HG03103 (cell line): ENCODE measurements at regions not wholly inside any gene's neighbourhood (a gene's known extent, or its start where the extent isn't known, plus 50 kb on each side); places are given as distances from the start of the nearest gene placed in this dataset.
"Not testable (repeated sequence)": the region's sequence is repeated elsewhere in the genome, so short reads cannot be mapped to it uniquely, and the experiment has no call there.

ENCODE experiments used
- ATAC-seq: cut with Tn5 transposase; IDR thresholded peaks from one replicate; pipeline ENCODE4 v1.9.1; 2021; ENCODE audit warnings: low read depth; ENCODE audit not compliant: unreplicated experiment

- no peak for ATAC-seq
These were observed 1237.9 kb downstream of the CDH12 start for GRCh38 chr5:21615195-21615765.

- ATAC-seq = no peak
These were observed 1239.1 kb downstream of the CDH12 start for GRCh38 chr5:21613971-21614488.

- ATAC-seq = no peak
These were observed 1249.3 kb downstream of the CDH12 start for GRCh38 chr5:21603796-21604195.

- ATAC-seq = no peak
These were observed 1258.6 kb downstream of the CDH12 start for GRCh38 chr5:21594566-21594965.

GRCh38 chr5:21593261-21593660, 1259.9 kb downstream of the CDH12 start:
- no peak for ATAC-seq

GRCh38 chr5:21581508-21581907, 1271.6 kb downstream of the CDH12 start:
- ATAC-seq = no peak

- ATAC-seq = no peak
These were observed 1278.2 kb downstream of the CDH12 start for GRCh38 chr5:21574961-21575360.

- no peak for ATAC-seq
These were observed 1278.7 kb downstream of the CDH12 start for GRCh38 chr5:21574438-21574837.

GRCh38 chr5:21573416-21574314, 1279.5 kb downstream of the CDH12 start:
- no peak for ATAC-seq

GRCh38 chr5:21571196-21571595, 1281.9 kb downstream of the CDH12 start:
- ATAC-seq = not testable (repeated sequence)

GRCh38 chr5:21559109-21559508, 1294.0 kb downstream of the CDH12 start:
- ATAC-seq = not testable (repeated sequence)

GRCh38 chr5:21552263-21552662, 1300.9 kb downstream of the CDH12 start:
- ATAC-seq = not testable (repeated sequence)

GRCh38 chr5:21550916-21551315, 1302.2 kb downstream of the CDH12 start:
- not testable (repeated sequence) for ATAC-seq

GRCh38 chr5:21547656-21548055, 1305.5 kb downstream of the CDH12 start:
- not testable (repeated sequence) for ATAC-seq

- not testable (repeated sequence) for ATAC-seq
These were observed 1318.0 kb downstream of the CDH12 start for GRCh38 chr5:21535114-21535513.

- ATAC-seq = not testable (repeated sequence)
These were observed 1332.0 kb downstream of the CDH12 start for GRCh38 chr5:21521157-21521556.

GRCh38 chr5:21496926-21497325, 1356.2 kb downstream of the CDH12 start:
- ATAC-seq = not testable (repeated sequence)

GRCh38 chr5:21496056-21496455, 1357.1 kb downstream of the CDH12 start:
- ATAC-seq = not testable (repeated sequence)

GRCh38 chr5:21495235-21495634, 1357.9 kb downstream of the CDH12 start:
- ATAC-seq = not testable (repeated sequence)

- ATAC-seq = not testable (repeated sequence)
These were observed 1359.1 kb downstream of the CDH12 start for GRCh38 chr5:21494033-21494432.

- ATAC-seq = not testable (repeated sequence)
These were observed 1362.0 kb downstream of the CDH12 start for GRCh38 chr5:21491182-21491581.

GRCh38 chr5:21488828-21489227, 1364.3 kb downstream of the CDH12 start:
- ATAC-seq = not testable (repeated sequence)
